ENCODE measurements at regions not wholly inside any gene's neighbourhood (a gene's known extent, or its start where the extent isn't known, plus 50 kb on each side); places are given as distances from the start of the nearest gene placed in this dataset.
"Not testable (repeated sequence)": the region's sequence is repeated elsewhere in the genome, so short reads cannot be mapped to it uniquely, and the experiment has no call there.

DNA sequence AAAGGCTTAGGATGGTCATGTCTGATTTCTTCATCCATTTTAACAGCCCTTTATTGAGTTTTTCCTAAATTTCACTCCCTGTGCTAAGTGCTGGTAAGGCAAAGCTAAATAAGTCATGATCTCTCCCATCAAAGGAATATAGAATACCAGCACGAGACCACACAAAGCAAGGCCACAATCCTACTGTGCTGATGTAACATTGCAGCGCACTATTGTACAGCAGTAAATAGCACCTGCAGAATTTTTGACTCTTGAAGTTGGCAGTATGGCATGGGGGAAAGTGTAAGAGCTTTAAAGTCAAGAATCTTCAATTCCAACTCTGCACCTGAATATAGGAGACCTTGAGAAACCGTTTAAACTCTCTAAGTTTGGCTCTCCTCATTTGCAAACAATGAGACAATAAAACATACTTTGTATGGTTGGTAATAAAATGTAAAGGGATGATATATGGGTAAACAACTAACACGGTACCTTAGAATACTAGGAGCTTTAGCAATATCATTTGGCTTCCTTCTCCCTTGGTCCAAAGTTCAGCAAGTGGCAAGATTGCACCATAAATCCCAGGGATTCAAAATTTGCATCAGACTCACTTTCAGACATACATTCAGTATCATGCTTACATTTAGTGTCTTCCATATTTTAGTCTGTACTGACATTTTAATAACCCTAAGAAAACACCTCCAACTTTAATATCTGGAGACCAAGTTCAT, 132.9 kb upstream of the PRDX6 start:
- ATAC-seq: no peak

DNA sequence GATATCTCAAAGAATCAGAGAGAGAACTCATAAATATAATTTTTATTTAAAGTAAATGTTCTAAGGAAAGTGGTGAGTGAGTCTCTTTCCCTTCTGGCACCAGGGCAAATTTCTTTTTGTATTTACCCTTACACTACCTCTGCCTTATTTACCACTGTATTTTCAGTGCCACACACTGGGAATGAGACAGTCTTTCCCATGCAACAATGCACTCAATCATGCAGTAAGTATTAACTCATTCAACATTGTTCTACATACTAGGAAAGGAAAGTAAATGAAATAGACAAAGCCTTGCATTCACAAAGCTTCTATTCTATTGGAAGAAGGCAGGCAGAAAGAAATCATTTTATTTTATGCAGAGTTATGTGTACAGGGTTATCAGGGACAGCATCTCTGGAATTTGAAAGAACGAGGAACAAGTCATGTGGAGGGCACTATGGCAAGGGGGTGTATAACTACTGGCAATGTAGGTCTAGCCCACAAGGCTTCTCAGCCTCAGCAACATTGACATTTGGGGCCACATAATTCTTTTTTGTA, 129.8 kb upstream of the PRDX6 start:
- no peak for ATAC-seq

DNA sequence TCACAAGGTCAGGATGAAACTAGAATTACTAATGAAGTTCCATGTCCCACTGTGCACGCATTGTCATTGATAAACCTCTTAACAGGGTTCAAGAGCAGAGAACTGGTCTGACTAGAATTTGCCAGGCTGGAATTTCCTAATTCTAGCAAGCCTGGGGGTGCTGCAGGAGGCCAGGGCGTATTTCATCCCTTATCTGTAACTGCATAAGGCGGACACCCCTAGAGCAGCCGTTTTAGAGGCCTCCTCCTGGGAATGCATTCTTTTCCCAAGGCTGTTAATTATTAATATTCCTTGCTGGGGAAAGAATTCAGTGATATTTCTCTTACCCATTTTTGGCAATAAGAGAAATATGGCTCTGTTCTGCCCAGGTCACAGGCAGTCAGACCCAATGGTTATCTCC, 124.5 kb upstream of the PRDX6 start:
- not testable (repeated sequence) for ATAC-seq

DNA sequence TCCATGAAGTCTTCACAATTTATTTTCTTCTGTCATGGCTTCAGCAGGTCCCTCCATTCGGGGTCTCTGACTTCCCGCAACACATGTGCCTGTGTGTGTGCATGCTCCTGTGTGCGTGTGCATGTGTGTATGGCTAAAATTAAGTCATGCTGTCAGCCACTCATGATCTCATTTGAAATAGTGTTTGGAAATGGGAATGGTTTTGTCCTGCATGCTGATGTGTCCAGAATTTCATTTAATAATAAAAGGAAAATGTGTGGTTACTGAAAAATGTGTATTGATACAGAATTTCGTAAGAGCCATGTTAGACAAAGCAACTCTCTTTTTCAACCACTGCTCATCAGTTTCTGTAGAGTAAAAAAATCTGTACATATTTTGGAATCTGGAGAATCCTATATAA, 123.8 kb upstream of the PRDX6 start:
- no peak for ATAC-seq

DNA sequence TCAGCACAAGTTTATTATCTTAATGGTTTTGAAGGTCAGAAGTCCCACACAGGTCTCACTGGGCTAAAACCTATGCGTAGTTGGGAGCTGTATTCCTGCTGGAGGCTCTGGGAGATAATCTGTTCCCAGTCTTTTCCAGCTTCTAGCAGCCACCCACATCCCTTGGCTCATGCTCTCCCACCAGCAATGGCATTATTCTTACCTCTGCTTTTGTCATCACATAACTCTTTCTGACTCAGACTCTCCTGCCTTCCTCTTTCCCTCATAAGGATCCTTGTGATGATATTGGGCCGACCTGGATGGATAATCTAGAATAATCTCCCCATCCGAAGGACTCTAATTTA, 122.2 kb upstream of the PRDX6 start:
- ATAC-seq: no peak

DNA sequence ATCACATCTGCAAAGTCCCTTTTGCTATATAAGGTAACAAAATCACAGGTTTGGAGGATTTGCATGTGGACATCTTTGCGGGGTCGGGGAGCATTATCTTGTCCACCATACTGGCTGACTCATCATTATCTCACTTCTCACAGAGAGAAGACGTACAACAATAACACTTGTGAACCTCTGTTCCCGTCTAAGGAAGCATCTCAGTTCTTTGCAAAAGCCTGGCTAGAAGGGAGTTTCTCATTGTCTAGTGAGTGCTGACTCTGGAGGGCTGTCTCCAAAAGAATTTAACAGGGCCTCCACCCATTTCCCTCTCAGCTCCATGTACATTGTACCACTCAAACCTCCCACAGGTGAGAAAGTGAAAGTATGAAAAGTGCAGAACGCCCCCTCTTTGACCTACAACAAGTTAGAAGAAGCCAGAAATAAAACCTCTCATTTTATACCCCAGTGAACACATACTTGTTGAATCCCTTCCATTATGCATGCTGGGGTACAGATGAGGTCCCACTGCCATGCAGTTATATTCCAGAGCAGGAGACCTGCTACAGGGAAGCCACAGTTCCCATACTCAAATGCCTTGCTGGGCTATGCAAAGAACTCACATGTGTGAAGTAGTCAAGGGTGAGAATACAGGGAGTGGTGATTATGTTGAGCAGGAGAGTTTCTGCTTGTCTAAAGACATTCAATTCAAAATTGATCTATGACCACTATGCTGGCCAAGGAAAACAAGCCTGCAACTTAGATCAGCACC, 121.7 kb upstream of the PRDX6 start:
- ATAC-seq: no peak

DNA sequence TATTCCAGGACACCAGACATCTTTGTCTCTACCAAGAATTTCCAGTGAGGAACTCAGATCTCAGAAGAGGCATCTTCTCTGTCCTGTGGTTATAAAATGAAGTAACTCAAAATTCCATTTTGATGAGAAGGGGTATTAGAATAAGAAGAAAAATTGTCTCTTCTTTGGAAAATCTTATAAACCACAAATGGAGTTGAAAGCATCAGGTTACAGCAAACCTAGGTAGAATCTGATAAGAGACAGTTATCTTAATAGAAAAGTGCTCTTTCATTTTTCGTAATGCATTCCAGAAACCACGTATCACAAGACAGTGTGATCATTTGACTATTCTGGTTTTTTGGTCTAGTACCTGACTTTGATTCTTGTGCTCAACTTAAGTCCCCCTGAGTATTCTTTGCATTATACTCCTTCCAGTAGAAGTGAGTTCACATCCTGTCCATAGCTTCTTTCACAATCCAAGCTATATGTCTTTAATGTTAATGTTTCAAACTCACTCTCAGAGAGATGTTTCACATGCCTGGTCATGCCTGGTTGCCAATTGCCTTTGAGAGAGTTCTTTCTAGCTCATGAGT, 120.9 kb upstream of the PRDX6 start:
- ATAC-seq: no peak

DNA sequence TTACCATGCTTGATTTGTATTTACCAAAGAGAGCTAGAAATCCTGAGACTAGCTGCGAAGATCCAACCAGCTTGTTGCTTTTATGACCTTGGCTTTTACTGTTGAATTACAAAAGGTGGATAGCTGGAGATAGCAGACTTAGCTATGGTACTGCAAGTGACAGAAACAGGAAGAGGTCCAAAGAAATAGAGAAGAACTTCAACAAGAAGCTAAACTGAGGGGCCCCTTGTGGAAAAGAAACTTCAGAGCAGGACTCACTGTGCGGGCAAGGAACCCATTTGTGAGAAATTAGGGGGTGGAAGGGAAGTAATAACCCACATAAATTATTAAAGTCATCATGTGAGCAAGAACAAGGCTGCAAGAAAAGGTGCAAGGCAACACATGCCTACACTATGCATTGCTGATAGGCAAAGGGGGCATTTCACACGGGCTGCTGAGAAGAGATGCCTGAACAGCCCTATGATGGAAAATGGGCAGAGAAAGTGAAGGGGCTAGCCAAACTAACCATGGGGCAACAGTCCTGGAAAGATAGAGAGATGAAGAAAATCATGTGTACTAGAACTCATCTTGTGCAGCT, 116.6 kb upstream of the PRDX6 start:
- ATAC-seq: no peak

DNA sequence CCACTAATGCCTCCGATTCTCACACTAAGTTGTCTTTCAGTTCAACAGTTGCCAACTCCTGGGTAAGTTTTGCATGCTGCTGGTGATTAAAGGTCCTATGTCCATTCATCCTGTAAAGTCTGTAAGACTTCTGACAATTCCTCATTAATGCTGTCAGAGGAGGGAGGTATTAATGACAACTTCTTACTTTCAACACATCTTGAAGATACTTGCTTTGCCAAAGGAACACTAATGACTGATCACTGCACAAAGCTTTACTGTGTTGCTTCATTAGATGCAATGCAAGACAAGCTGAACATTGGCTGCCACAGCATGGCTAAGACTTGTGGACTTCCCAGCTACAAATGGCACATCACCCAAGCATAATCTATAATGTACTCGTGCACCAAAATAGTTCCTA, 114.6 kb upstream of the PRDX6 start:
- no peak for ATAC-seq

DNA sequence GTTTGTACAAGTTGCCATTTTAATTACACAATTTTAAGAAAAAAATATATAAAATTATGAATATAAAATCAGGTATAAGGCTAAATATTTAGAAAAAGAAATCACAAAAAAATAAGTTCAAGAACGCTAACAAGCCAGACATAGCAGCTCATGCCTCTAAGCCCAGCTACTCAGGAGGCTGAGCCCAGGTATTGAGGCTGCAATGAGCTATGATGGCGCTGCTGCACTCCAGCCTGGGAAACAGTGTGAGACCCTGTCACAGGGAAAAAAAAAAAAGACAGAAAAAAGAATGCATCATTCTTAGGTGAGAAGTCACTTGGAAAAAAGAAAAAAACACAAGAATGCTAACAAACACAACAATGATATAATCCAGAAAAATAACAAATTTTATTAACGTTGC, 112.3 kb upstream of the PRDX6 start:
- ATAC-seq: no peak

DNA sequence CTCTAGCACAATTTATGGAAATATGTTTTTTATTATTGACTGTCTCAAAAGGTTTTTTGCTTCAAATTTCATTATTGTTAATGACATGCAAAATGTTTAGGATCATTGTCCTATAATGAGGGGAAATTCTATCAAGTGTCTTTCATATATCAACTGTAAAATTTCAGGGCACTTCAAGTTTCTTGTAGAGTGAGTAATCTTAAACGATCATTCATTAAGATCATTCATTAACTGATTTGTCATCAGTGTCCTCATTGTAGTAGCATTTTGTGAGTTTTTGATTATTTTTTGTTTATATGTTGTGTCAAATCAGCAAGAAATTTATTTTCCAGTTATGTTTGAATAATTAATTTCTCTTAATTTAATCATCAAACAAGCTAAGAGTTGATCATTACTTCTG, 111.8 kb upstream of the PRDX6 start:
- ATAC-seq: no peak

DNA sequence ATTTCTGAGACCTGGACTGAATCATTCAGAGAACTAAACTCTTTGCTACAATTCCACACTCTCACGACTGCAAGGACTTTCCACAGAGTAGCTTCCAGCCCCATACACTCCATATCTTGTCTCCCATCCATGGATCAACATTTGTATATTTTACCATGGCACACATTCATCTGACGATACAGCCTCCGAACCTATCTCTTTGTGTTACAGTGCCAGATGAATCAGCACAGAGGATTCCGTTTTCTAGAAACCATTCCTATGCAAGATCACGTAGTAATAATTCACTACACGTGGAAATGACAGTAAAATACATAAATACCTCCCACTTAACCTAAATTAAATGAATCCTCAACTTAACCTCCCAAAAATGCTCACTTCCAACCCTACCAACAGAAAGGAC, 110.0 kb upstream of the PRDX6 start:
- no peak for ATAC-seq

DNA sequence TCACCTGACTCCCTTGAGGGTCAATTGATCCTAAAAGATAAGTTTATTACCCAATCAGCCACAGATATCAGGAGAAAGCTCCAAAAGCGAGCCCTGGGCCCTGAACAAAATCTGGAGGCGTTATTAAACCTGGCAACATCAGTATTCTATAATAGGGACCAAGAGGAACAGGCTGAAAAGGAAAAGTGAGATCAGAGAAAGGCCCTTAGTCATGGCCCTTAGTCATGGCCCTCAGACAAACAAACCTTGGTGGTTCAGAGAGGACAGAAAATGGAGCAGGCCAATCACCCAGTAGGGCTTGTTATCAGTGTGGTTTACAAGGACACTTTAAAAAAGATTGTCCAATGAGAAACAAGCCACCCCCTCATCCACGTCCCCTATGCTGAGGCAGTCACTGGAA, 106.5 kb upstream of the PRDX6 start:
- ATAC-seq: not testable (repeated sequence)

DNA sequence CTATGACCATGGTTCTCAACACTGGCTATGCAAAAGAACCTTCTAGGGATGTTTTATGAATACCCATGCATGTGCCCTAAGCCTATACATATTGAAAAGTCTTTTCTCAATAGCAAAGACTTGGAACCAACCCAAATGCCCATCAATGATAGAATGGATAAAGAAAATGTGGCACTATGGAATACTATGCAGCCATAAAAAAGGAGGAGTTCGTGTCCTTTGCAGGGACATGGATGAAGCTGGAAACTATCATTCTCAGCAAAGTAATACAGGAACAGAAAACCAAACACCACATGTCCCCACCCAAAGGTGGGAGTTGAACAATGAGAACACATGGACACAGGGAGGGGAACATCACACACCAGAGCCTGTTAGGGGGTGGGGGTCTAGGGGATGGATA, 101.1 kb upstream of the PRDX6 start:
- ATAC-seq: not testable (repeated sequence)

DNA sequence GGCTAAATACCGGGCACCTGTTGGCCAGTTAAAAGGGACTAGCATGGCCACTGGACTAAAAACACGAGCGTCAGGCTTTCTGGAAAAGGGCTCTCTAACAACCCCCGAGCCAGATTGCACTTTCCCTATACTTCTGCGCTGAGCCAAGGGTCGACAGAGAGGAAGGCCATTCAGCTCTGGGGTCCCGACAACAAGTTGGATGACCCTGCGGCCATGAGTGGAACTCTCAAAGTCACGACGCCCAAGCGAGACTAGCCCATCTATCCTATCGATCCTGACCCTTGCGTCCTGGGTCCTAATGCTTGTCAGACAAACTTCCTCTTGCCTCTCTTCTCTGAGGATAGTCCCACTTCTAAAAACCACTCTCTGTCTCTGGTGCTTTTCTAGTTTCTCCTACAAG, 99.9 kb upstream of the PRDX6 start:
- no peak for ATAC-seq

DNA sequence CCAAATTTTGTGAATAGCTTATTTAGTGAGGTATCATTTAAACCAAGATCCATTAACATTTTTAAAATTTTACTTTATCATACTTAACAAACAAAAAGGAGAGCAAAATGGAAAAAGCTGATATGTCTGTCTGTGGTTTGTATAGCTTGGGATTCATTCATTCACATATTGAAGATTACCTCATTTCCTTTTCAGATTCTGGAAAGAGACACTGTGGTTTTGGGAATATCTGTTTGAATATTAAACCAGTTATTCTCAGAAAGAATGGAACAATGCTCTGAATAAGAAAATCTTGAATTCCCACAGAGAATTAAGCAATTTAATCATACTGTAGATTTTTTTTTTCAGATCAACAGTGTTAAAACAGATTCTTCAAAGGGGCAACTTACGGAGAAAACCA, 93.8 kb upstream of the PRDX6 start:
- ATAC-seq: no peak

DNA sequence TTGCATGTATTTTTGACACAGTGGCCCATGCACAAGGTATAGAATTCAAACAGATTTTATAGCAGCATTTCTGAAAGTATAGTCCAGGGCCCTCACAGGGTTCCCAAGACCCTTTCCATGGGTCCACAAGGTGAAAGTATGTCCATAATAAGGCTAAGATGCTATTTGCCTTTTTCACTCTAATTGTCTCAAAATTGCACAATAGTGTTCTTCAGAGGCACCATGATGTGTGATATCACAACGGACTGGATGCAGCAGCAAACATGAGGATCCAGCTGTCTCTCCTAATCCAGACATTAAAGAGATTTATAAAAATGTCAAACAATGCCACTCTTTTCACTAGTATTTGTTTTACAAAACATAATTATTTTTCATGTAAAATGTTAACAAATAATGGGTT, 88.8 kb upstream of the PRDX6 start:
- ATAC-seq: no peak

DNA sequence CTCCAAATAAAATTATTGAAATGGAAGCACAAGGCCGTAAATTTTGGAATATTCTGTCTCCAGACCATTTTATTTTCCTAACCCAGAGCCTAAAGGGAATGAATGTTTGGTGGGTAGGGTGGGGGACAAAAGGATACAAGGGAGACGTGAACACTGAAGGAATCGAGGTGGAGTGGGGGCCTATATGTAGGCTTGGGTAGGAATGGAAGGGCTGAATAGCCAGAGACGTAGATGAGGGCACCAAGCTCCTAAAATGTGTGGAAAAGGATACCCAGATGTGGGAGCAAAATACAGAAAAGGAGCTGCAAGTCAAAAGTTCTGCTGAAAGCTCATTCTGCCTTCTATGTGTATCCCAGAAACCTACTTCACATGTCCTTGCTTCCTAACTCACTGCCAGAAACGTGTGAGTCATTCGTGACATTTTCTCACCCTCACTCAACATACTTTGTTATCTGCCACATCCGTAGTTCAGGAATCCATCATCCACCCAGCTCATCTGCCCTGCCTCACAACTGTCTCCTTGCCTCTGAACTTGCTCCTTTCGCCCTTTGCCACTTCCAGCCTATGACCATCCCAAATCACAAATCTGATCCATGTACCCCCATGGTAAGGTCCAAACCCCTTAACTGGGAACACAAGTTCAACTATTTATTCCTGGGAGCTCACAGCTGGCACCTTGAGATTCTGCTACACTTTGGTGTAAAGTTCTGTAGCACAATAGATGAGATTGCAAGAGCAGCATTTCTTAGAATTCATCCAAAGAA, 84.1 kb upstream of the PRDX6 start:
- ATAC-seq: no peak

DNA sequence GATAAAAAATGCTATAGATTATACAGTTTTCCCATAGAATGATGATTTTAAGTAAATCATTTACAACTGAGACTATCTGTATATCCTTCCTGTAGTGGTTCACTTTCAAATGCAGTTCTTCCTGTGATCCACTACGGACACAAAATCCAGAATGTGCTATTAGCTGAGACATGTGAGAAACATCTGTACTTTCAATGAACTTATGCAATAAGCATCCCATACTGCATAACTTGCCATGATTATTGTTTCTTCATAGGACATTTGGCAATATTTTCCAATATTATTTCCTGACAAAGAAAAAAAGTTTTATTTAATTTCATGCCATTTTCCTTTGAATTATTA, 83.5 kb upstream of the PRDX6 start:
- no peak for ATAC-seq

DNA sequence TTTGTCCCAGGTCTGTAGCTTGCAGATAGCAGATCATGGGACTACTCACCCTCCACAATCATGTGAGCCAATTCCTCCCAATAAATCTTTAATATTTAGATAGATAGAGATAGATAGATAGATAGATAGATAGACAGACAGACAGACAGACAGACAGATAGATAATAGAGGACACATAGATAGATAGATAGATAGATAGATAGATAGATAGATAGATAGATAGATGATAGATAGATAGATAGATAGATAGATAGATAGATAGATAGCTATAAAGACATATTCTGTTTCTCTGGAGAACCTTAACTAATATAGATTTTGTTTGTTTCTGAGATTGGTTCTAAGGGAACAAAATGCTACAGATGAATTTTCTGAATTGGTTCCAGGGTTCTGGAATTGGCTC, 82.3 kb upstream of the PRDX6 start:
- not testable (repeated sequence) for ATAC-seq

DNA sequence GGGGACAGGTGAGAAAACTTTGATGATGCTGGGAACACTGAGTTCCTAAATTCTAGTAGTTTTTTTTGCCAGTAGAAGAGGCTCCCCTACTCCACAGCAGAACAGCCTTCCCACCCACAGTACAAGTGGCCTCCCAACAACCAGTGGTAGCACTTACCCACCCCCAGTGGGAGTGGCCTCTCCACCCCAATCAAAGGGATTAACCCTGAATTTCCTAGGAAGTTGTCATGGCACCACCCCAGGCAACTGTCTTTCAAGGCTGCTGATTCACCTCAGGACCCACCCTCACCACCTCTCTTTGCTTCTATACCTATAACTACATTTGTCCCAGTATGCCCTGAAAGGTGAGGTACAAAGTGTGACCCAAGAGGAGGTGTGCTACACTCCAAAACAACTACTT, 81.4 kb upstream of the PRDX6 start:
- ATAC-seq: peak; percentile 60

DNA sequence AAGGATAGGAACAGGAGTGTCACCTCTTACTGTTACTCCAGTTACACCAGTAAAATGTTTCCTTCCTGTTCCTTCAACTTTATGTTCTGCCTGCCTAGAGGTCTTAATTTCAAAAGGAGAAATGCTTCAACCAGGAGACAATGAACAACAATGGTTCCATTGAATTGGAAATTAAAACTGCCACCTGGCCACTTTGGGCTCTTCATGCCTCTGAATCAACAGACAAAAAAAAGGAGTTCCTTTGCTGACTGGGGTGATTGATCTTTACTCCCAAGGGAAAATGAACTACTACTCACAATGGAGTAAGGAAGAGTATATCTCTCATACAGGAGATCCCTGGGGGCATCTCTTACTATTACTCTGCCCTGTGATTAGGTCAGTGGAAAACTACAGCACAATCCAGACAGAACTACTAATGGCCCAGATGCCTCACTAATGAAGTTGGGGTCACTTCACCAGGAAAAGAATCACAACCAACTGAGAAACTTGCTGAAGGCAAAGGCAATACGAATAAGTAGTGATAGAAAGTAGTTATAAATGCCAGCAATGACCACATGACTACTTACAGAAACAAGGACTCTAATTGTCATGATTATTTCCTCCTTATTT, 76.6 kb upstream of the PRDX6 start:
- no peak for ATAC-seq

DNA sequence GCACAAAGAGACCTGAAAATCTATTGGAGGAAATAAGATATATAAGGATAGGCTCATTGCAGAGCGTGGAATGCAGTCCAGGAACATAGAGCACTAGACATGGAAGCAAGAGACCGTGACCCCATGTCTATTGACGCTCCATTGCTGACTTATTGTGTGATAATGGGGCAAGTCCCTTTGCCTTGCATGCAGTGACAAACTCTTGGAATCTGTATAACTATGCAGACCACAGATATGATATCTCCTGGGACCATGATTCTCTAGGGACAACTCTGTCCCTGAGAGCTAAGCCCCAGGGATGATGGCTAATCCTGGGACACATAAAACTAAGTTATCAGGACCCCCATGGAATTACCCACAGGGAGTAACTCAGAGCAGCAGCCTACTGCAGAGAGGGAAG, 73.1 kb upstream of the PRDX6 start:
- no peak for ATAC-seq

All from esophagus mucosa (tissue), 1 donor.